Effector memory CD4-positive, alpha-beta T cell (primary cell): ENCODE measurements at regions not wholly inside any gene's neighbourhood (a gene's known extent, or its start where the extent isn't known, plus 50 kb on each side); places are given as distances from the start of the nearest gene placed in this dataset.
"Not testable (repeated sequence)": the region's sequence is repeated elsewhere in the genome, so short reads cannot be mapped to it uniquely, and the experiment has no call there.

Source experiments
- DNase-seq, 3 donors: peaks; one replicate each; pipeline ENCODE4 v3.0.0-alpha.2; 2020
- H3K27ac ChIP-seq: 2 replicates; pipeline ENCODE4 v1.7.0; 2013; ENCODE audit warnings: mild to moderate bottlenecking, low read length, moderate library complexity; ENCODE audit not compliant: insufficient read depth, poor library complexity, severe bottlenecking
- H3K27me3 ChIP-seq: replicated peaks from 2 replicates; pipeline ENCODE4 v1.7.0; 2013; ENCODE audit warnings: mild to moderate bottlenecking, low read length; ENCODE audit not compliant: insufficient read depth, control insufficient read depth, poor library complexity, severe bottlenecking
- H3K36me3 ChIP-seq: 2 replicates; pipeline ENCODE4 v1.7.0; 2013; ENCODE audit warnings: mild to moderate bottlenecking, low read length, moderate library complexity; ENCODE audit not compliant: control insufficient read depth, insufficient read depth
- H3K4me1 ChIP-seq: 2 replicates; pipeline ENCODE4 v1.7.0; 2013; ENCODE audit warnings: low read length, mild to moderate bottlenecking; ENCODE audit not compliant: control insufficient read depth, insufficient read depth, poor library complexity, severe bottlenecking
- H3K4me3 ChIP-seq: 2 replicates; pipeline ENCODE4 v1.7.0; 2013; ENCODE audit warnings: low read length, low read depth, mild to moderate bottlenecking; ENCODE audit not compliant: insufficient read depth, poor library complexity, severe bottlenecking
- H3K9me3 ChIP-seq: 2 replicates; pipeline ENCODE4 v1.7.0; 2013; ENCODE audit warnings: mild to moderate bottlenecking, low read length, moderate library complexity; ENCODE audit not compliant: control insufficient read depth

DNA sequence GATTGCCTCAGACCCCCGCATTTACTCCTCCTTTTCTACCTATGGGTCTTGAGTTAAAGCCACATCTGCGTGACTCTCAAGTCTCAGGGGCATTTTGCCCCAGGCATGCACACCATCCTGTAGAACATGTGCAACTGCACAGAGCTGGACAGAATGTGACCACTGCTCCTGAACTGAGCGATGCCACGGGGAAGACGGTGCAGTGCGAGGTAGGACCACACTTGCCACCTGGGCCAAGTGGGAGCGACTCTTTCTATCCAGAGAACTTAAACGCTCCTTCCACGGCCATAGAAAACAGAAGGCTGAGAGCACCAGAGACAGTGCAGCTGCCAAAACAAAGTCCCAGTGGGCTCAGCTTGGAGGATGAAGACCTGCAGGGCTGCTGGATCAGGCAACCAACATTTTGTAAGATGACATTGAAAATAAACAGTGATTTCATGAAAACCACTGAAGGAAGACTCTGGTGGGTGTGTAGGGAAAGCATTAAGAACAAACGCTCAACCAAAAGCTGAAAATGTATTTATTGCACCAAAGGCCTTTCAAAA is 149.0 kb upstream of the HDAC4 start:
- no peak overlapping the region for H3K4me3 ChIP-seq
- no peaks in the 10 kb centered on the region for H3K27me3 ChIP-seq
- H3K4me1 ChIP-seq = peaks cover 4% of the 10 kb centered on the region
- DNase-seq = no peak
- no peak overlapping the region for H3K27ac ChIP-seq
- no peaks in the 10 kb centered on the region for H3K36me3 ChIP-seq
- H3K9me3 ChIP-seq = no peaks in the 10 kb centered on the region

DNA sequence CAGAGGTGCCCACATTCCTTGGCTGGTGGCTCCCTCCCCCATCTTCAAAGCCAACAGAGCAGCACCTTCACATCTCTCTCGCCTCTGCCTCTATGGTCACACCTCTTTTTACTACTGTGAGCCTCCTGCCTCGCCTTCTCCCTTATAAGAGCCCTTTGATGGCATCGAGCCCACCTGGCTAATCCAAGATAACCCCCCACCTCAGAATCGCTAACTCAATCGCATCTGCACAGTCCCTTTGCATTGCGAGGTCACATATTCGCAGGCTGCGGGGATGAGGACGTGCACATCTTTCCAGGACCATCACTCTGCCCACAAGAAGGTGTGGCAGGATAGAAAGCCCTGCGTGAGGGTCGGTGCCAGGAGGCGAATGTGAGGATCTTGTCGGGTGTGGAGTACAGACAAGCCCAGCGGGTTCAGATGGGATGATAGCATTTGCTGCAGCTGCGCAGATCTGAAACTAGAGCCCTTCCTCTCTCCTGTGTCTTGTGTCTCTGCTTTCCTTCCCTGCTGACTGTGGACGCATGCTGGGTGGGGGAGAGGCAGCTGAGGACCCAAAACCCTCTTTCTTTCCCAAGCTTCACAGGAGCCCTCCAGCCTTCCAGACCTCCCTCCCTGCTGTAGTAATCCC is 148.3 kb upstream of the HDAC4 start:
- DNase-seq = no peak
- H3K27ac ChIP-seq = no peak overlapping the region
- H3K27me3 ChIP-seq = no peaks in the 10 kb centered on the region
- peaks cover 4% of the 10 kb centered on the region for H3K4me1 ChIP-seq
- no peaks in the 10 kb centered on the region for H3K9me3 ChIP-seq
- no peak overlapping the region for H3K4me3 ChIP-seq
- H3K36me3 ChIP-seq = no peaks in the 10 kb centered on the region

DNA sequence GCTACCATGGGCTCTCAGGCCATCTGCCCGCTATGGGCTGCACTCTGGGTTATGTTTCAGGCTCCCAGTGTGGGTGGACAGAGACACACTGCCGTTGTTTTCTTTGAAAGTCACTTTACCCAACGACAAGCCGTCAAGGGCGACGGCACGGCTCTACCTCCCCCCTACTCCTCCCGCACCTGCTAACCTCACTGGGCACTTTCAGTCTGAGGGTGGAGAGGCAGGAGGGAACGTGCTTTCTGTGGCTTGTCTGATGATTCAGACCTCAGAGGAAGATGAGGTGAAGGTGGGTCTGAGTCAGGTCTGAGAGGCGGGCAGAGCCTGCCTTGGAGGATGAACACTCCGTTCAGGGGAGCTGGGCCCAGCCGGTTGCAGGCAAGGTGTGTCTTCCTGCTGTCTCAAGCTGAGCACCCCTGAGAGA is 147.6 kb upstream of the HDAC4 start:
- DNase-seq = peak in 2 of 3 donors; percentile 5 to 19
- Histone ChIP-seq H3K27ac (no peak overlapping the region), H3K27me3 (no peaks in the 10 kb centered on the region), H3K4me1 (peaks cover 4% of the 10 kb centered on the region), H3K9me3 (no peaks in the 10 kb centered on the region), H3K4me3 (no peak overlapping the region), H3K36me3 (no peaks in the 10 kb centered on the region)

DNA sequence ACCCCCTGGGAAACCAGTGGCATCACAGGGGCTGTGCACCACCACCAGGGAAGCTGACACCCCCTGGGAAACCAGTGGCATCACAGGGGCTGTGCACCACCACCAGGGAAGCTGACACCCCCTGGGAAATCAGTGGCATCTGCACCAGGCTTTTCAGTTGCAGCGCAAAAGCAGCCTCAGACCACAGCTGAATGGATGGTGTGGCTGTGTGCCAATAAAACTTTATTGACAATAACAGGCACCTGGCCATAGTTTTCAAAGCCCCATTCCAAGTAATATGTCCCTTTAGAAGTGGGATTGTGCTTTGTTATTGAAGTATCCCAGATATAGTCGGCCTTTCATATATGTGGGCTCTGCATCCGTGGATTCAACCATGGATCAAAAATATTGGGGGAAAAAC is 146.3 kb upstream of the HDAC4 start:
- not testable (repeated sequence) for H3K36me3 ChIP-seq, DNase-seq, H3K4me3 ChIP-seq, H3K9me3 ChIP-seq, H3K27me3 ChIP-seq, H3K27ac ChIP-seq, H3K4me1 ChIP-seq

DNA sequence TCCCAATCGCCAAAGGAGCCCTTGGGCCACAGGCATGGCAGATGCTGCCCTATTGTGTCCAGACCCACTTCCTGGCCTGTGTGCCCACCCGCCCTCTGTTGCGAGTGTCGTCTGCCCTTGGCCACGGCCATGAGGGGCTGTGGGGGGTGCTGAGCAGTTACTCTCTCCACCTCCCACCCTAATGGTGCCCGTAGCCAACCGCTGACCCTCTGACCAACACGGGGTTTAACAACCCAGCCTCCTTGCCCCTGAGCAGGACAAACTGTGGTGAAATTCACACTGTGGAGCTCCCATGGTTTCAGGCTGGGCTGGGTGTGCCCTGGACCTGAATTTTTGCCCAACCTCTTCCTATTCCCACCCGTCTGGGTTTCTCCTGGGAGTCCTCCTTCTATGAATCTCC is 145.7 kb upstream of the HDAC4 start:
- Histone ChIP-seq H3K9me3 (no peaks in the 10 kb centered on the region), H3K27ac (no peak overlapping the region), H3K27me3 (no peaks in the 10 kb centered on the region), H3K4me3 (no peak overlapping the region), H3K36me3 (no peaks in the 10 kb centered on the region), H3K4me1 (peaks cover 4% of the 10 kb centered on the region)
- DNase-seq = no peak

DNA sequence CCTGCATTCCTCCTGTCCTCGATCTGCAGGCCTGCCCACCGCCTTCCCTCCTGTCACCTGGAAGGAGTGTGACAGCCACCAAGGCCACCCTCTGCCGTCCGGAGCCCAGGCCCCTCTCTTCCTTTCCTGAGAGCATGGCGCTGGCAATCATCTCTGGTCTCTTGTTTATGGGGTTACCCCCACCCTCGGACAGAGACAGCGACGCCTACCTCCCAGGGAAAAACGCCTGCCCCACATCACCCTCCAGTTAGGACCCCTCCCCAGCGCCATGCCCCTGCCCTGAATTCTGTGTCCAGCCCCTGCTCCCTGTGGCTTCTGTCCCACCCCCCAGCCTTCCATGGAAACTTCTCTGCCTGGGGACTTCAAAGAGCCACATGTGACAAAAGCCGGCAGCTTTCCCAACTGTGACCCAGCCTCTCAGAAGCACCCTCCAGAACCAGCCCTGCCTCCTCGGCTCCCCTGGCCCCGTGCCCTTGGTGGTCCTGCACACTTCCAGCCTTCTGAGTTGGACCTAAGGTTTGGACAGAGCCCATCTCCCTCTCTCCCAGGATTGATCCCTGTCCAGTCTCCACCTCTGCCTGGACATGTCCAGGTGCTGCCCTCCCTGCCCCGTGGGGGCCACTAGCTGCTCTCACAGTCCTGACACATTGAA is 145.0 kb upstream of the HDAC4 start:
- DNase-seq = no peak
- Histone ChIP-seq H3K27ac (no peak overlapping the region), H3K4me3 (no peak overlapping the region), H3K4me1 (peaks cover 4% of the 10 kb centered on the region), H3K9me3 (no peaks in the 10 kb centered on the region), H3K36me3 (no peaks in the 10 kb centered on the region), H3K27me3 (no peaks in the 10 kb centered on the region)

DNA sequence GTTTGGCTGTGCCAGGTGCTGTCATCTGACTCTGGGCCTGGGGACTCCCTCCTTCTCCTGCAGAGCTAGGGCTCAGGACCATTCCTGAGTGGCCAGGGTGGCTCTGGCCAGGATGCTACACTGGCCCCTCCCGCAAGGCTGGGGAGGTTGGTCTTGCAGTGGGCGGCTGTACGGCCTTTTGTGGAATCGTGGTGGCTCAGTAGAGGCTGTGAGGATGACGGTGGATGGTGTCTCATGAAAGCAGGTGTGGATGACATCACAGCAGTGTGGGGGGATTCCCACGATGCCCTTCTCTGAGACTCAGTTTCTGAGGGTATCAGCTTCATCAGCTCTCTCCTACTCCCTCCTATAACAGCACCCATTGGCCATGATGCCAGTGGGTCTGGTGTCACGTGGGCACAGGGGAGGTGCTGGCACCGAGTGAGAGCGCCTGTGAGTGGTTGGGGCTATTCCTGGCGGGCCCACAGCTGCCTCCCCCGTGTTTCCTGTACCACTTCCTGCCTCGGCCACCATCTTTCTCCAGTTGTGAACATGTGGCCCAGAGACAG is 144.2 kb upstream of the HDAC4 start:
- Histone ChIP-seq H3K27ac (no peak overlapping the region), H3K4me3 (no peak overlapping the region), H3K4me1 (peaks cover 4% of the 10 kb centered on the region), H3K36me3 (no peaks in the 10 kb centered on the region), H3K9me3 (no peaks in the 10 kb centered on the region), H3K27me3 (no peaks in the 10 kb centered on the region)
- peak in 1 of 3 donors; percentile 18 for DNase-seq

DNA sequence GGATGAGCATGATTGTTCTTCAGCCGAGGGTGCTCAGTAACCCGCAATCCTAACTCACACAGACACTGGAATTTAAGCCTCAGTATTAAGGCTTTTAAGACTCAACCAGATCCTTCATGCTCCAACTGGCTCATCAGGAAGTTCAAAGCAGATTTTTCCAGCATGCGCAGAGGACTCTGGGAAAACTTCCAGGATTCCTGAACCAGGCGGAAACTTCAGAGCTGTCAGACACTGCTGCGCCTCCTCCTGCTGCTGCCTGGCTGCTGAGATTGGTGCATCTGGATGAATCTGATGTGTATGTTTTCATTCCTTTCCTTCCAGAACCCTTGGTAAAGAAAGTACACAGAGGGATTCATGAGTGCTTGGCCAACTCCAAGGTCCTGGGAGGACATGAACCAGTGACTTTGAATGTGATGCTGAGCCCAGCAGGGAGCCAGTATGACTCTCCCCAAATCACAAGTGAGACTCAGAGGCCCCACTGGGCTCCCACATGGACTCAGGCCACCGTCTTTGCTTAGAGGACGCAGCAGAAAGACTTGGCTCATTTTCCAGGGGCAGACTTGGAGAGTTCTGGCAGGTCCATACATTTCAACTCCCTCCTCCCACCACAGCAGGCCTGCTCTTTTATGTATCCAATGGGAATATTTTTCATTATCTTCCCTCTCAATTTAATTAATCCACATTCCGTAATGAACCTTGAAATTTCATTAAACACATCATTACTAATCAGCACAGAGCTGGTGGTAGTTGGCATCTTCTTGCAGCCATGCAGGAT is 143.5 kb upstream of the HDAC4 start:
- no peak for DNase-seq
- H3K27ac ChIP-seq = no peak overlapping the region

DNA sequence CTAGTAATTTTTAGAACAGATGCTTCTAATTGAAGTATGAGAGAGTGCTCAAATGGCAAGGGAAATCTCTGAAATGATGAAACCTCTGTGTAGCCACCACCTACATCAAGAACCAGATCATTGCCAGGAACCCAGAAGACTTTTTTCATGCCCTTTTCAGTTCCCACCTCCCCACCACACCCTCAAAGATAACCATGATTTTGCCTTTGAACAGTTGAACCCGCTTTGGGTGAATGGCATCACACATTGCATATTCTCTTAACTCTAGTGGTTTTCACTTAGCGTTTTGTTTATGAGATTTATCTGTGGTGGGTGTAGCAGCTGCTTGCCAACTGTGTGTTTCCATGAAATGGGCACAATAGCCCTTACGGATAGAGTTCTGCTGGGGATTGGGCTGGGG is 142.9 kb upstream of the HDAC4 start:
- Histone ChIP-seq H3K4me1 (peaks cover 3% of the 10 kb centered on the region), H3K36me3 (no peaks in the 10 kb centered on the region), H3K4me3 (no peak overlapping the region), H3K27ac (no peak overlapping the region), H3K9me3 (no peaks in the 10 kb centered on the region), H3K27me3 (no peaks in the 10 kb centered on the region)
- no peak for DNase-seq

More for the DNA sequence above, 143.5 kb upstream of the HDAC4 start:
- H3K9me3 ChIP-seq = no peaks in the 10 kb centered on the region
- no peaks in the 10 kb centered on the region for H3K36me3 ChIP-seq
- H3K4me3 ChIP-seq = no peak overlapping the region
- peaks cover 4% of the 10 kb centered on the region for H3K4me1 ChIP-seq
- H3K27me3 ChIP-seq = no peaks in the 10 kb centered on the region

DNA sequence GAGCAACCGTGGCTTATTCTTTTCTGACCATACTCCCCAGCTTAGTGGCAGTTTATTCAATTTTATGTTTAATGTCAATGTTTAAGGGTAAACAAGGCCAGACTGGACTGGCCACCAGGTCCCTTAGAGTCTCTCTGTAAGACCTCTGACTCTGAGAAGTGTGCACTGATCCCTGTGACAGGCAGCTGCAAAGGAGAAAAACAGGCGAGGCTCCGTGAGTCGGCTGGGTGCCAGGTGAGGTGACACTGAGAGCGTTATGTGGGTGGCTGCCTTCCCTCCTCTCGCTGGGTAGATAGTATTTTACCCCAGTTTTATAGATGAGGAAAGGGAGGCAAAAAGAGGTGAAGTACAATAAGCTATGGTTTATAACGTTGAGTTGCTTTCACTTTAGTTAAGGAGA is 139.4 kb upstream of the HDAC4 start:
- Histone ChIP-seq H3K36me3 (no peaks in the 10 kb centered on the region), H3K4me3 (no peak overlapping the region), H3K4me1 (no peaks in the 10 kb centered on the region), H3K9me3 (no peaks in the 10 kb centered on the region), H3K27ac (no peak overlapping the region), H3K27me3 (no peaks in the 10 kb centered on the region)
- DNase-seq = no peak
